C4-2B (cell line): ENCODE measurements at regions not wholly inside any gene's neighbourhood (a gene's known extent, or its start where the extent isn't known, plus 50 kb on each side); places are given as distances from the start of the nearest gene placed in this dataset.

Experiments used
- ZFX ChIP-seq: fragments of 450-650 bp; IDR thresholded peaks from 2 replicates; pipeline ENCODE4 v1.6.1; 2017
- TF ChIP-seq, protein P1 (sequence below): fragments of 450-650 bp; conservative IDR thresholded peaks from 2 replicates; pipeline ENCODE4 v1.5.1; 2017; ENCODE audit warnings: mild to moderate bottlenecking

DNA sequence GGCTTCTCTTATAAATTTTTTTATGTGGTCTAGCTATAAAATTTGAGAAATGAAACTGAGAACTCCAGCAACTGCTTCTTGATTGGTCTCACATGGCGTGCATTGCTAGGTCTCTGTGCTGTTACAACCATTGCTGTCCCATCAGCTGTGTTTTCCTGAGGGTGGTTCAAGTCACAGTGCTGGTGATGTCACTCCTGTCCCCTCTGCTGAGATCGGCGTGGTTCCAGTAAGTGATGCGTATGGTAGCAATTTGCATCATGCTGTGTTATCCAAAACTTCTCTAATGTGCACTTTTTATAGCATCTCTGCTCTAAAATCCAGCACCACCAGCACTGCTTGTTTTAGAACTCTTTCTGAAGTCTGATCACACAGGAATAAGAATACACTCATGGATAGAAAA lies 112.6 kb upstream of the ZNF608 start:
- TF ChIP-seq, protein P1, sequence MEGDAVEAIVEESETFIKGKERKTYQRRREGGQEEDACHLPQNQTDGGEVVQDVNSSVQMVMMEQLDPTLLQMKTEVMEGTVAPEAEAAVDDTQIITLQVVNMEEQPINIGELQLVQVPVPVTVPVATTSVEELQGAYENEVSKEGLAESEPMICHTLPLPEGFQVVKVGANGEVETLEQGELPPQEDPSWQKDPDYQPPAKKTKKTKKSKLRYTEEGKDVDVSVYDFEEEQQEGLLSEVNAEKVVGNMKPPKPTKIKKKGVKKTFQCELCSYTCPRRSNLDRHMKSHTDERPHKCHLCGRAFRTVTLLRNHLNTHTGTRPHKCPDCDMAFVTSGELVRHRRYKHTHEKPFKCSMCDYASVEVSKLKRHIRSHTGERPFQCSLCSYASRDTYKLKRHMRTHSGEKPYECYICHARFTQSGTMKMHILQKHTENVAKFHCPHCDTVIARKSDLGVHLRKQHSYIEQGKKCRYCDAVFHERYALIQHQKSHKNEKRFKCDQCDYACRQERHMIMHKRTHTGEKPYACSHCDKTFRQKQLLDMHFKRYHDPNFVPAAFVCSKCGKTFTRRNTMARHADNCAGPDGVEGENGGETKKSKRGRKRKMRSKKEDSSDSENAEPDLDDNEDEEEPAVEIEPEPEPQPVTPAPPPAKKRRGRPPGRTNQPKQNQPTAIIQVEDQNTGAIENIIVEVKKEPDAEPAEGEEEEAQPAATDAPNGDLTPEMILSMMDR = no peak
- no peak for TF ChIP-seq ZFX
